ENCODE measurements at regions not wholly inside any gene's neighbourhood (a gene's known extent, or its start where the extent isn't known, plus 50 kb on each side); places are given as distances from the start of the nearest gene placed in this dataset.

DNA sequence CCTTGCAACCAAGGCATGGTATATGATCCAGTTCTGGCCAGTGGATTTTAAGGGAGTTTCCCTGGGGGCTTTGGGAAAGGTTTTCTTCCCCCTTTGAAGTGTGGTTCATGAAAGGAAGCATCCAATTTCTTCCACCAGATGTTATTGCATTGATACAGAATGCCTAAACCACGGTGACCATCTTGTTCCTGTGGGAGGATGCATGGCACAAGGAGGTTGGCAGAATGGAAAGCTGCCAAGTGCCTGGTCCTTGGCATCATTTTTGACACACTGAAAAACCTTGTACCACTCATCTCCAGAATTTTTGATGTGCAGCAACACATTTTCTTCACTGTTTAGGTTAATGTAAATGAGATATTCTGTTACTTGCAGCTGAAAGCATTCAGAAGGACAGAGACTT, 55.2 kb upstream of the CXCR4 start:
- TF ChIP-seq, protein P1, sequence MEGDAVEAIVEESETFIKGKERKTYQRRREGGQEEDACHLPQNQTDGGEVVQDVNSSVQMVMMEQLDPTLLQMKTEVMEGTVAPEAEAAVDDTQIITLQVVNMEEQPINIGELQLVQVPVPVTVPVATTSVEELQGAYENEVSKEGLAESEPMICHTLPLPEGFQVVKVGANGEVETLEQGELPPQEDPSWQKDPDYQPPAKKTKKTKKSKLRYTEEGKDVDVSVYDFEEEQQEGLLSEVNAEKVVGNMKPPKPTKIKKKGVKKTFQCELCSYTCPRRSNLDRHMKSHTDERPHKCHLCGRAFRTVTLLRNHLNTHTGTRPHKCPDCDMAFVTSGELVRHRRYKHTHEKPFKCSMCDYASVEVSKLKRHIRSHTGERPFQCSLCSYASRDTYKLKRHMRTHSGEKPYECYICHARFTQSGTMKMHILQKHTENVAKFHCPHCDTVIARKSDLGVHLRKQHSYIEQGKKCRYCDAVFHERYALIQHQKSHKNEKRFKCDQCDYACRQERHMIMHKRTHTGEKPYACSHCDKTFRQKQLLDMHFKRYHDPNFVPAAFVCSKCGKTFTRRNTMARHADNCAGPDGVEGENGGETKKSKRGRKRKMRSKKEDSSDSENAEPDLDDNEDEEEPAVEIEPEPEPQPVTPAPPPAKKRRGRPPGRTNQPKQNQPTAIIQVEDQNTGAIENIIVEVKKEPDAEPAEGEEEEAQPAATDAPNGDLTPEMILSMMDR (IDR thresholded peaks at IDR 0.05; ENCODE audit: borderline replicate concordance, extremely low read depth, low read length, poor library complexity, severe bottlenecking) = no peak
- no peak for TF ChIP-seq EZH2 (IDR thresholded peaks at IDR 0.05; ENCODE audit: borderline replicate concordance, low read depth, low read length, severe bottlenecking)

Measured in DND-41 (cell line).